HG03175 (cell line): ENCODE measurements at regions not wholly inside any gene's neighbourhood (a gene's known extent, or its start where the extent isn't known, plus 50 kb on each side); places are given as distances from the start of the nearest gene placed in this dataset.

Experiments
- ATAC-seq: cut with Tn5 transposase; IDR thresholded peaks from one replicate; pipeline ENCODE4 v1.9.1; 2021; ENCODE audit warnings: mild to moderate bottlenecking, moderate library complexity; ENCODE audit not compliant: unreplicated experiment

DNA sequence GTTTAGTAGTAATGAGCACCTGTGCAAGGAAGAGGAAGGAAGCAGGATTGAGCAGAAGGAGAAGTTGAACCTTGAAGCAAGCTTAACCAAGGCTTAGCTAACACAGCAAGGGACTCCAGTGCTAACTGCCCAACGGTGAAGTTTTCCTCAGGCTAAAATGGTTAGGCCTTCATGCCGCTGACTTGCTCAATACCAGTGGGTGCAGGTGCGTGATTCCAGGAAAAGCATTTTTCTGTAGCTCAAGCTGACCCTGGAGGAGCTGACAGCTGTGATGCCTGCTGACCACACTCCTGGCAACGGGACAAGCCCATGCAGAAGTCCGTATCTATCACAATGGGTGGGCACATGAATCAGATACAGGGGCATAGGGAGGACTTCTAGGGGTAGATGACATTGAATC is 76.5 kb upstream of the FGGY start:
- ATAC-seq, result no peak

DNA sequence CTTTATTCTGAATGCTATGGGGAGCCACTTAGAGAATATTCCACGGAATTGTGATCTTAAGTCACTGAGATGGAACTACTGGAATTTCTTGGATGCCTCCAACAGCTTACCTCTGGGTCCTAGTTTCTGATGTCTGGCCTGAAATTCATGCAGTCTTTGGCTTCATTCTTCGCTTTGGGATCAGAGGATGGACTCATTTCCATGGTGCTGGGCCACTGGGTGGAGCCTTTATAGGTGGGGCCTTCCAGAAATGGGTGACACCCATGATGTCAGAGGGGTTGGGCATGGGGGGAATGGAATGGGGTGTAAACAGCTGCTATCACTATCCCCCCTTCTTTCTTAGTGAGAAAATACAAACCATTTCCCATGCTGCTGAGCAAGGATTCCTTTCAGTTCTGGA is 73.7 kb upstream of the FGGY start:
- ATAC-seq, result no peak

DNA sequence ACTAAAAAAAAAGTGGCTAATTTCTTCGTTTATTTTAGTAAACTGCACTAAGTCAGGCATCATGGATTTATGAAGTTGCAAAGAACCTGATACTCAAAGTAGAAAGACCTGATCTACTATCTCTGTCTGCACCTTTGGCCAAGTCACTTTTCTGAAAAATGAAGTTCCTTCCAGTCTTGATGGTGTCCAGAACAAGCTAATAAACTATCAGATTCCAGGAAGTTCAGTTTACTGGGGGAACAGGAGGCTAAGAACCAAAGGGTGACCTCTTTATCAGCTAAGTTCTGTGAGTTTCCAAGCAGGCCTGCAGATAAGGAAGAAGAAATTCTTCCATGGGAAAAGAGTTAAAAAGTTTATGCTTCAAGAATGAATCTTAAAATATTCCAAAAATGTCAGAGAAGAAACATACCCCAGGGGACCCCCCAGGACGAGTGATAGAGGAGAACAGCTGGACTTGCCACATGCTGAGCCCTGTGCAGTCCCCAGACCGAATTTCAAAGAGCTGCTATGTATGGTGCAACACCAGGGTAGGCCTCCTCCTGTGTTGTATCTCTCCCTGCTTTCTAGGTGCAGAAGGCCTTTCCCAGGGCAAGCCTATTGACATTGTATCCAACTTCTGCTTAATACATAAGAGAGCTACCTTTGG is 72.8 kb upstream of the FGGY start:
- ATAC-seq, result no peak

DNA sequence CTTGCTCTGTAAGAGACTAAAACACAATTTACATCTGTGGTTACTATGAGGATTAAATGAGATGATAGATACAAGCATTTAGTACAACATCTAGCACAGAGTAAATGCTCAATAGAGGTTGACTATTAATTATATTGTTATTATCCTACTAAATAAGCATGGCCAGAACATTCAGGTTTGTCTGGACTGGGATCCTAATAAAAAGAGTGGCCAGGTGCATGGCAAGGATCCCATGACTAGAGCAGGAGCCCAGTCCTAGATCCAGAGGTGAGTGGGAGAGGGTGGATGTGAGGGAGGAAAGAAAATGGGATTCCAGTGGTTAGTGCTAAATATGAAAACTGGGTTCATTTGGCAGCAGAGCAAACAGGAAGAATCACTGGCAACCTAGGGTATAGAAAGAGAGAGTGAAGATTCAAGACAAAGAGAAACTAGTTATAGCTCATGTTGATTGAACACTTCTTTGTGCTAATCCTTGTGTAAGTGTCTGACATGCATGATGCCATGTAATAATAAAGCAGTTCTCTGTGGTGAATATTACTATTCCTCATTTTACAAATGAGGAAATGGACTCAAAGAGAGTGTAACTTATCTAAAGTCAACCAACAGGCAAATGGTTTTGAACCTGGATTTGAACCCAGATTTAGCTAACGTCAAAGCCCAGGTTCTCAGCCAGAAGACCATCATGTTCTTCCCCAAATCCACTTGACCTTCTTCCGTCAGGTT is 71.1 kb upstream of the FGGY start:
- ATAC-seq, result no peak

DNA sequence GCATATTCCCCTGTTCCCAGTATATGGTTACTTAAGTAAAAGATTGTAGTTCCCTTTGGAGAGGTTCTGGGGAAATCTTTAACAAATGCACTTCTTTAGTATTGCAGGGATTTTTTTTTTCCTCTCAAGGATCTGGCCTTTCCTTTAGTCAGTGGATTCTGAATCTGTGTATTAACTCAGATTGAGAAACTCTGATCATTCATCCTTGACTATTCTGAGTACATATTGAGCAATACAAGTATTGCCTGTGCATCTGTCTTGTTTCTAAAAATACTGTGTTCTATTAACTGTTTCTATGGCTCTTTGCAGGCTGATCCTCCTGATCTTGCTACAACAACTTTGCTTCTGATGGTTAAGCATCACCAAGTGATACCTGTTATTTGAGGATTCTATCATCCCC is 67.8 kb upstream of the FGGY start:
- ATAC-seq, result no peak

DNA sequence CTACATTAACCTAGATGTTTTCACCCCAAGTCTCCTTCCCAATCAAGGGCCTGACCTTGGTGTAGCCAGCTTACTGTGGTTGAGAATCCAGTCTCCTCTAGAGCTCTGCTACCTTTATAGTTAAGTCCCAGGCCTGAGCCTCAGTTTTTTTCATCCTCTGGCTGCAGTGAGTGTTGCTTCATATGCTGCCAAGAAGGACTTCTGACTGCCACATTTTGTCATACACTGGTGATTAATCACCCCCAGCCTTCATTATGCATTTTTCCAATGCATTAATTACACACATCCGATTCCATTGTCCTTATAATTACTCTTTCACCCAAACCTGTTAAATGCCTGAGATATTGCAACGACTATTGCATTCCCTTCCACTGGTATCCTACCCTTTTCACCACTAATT is 66.3 kb upstream of the FGGY start:
- no peak for ATAC-seq

DNA sequence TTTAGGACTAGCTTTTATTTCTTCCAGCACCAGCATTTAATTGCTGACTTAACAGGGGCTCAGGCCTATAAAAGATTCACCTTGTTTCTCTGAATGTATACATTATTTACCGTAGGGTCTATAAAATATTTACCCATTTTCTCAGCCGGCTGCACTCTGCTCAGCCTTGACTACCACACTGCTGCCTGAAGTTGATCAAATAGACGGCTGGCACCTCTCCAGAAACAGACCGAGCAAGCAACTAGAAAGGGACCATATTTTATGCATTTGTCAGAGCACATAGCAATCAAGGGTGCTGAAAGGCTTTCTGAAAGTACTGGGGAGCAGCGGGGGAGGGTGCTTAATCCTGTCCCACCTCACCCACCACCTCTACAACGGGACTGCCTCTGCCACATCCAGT is 64.7 kb upstream of the FGGY start:
- ATAC-seq, result no peak

DNA sequence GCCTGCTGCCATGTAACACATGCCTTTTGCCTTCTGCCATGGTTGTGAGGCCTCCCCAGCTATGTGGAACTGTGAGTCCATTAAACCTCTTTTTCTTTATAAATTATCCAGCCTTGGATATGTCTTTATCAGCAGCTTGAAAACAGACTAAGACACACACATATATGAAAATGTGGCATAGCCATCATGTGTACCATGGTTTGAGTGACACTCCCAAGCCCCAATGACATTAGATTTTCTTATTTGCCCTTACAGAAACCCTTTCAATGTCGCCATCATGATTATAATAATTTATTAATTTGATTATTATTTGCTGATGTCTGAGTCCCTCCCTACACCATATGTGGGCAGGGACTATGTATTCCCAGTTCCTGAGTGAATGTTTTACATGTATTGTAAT is 63.5 kb upstream of the FGGY start:
- ATAC-seq, result no peak

DNA sequence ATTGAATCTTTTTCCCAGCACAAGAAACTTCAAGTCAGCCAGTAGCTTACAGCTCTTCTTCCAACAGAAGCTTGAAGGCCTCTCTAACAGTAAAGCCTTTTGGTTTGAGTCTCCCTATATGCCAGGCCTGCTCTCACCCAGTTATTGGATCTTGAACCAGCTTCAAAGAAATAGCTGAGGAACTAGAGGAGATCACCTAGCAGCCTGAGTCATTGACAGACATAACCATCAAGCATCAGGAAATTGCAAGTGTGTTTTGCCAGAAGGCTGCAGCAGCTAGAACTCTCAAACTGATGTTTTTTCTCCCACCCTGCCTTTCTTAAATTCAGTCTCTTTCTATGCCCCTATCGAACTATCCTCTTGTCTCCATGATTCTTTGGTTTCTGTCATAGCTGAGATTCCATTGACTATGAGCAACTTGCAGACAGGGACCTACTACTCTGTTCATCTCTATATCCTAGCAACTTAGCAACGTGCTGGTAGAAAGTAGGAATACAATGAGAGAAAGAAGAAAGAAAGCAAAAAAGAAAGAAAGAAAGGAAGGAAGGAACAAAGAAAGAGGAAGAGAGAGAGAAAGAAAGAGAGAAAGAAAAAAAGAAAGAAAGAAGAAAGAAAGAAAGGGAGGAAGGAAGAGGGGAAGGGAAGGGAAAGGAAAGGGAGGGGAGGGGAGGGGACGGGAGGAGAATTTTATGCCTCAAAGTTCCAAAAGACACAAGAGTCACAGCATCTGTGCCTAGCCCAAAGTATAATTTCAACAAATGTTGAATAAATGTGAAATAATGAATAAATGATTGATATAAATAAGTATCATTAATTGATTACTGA is 60.0 kb upstream of the FGGY start:
- ATAC-seq, result no peak

DNA sequence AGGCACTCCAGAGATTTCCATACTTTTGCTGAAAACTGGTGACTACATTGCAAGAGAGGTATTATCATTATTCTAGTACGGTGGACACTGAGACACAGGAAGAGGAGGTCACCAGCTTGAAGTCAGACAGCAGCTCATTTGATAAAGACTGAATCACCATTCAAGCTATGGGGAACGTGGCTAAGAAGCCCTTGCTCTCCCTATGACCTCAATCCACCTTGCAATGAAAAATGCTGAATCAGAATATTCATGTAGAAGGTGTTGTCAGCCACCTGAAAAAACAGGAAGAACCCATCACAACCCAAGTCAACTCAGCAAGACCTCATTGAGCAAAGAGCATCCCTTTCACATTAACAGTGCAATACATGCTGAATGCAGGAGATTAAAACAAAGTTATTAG is 59.0 kb upstream of the FGGY start:
- ATAC-seq, result no peak

DNA sequence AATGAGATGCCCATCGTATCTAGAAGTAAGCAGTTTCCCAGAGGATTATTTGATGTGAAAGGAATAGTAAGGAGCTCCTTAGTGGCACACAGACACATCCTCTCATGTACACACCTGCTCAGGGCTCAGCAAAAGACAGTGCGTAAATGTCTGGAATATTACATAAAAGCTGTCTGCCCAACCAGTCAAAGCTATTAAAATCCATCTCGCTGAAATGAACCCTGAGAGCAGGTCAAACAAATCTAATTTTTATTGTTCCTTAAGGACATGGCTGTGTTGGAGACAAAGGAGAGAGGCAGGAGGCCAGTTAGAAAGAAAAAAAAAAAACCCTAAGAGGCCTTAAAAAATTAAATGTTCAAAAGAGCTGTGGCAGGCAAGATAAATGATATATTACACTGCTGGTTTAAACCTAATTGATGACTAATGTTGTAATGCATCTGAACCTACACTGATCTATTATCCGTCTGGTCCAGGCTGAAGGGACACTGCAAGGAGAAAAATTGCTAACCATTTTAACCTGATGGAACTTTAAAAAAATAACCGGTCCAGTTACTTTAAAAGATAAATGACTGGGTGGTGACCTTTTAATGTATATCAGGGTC is 58.5 kb upstream of the FGGY start:
- ATAC-seq, result no peak

DNA sequence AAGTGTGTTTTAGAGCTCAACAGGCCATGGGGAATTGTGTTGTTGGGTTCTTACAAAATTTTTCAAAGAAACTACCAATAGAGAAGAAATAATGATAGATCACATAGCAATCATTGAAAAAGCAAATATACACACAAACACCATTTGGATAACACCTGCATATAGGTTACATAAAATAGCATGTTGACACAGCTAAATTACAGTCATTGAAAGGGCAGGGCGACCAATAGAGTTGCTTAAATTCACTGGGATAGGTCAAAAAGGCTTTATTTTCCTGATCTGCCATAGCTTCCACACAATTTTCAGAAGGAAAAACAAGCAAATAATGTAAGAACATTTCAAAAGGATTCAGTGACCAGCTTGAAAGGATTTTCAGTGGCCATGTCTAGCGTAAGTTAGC is 57.9 kb upstream of the FGGY start:
- no peak for ATAC-seq

DNA sequence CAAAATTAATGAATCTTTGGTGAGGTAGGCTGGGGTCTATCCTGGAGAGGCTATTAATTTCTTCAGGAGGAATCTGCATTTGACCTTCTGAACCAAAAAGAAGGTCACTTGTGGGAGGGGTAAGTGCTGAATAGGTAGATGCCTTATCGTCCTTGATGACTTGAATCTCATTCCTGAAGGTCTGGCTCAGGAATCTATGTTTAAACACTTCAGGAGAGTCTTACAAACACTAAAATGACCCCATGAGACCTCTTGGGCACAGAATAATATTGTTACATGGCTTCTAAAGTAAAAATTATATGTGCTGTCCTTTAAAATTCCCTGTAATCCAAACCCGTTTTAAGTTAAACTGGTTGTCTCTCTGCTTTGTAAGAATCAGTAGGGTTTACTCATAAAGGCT is 55.0 kb upstream of the FGGY start:
- ATAC-seq, result no peak

DNA sequence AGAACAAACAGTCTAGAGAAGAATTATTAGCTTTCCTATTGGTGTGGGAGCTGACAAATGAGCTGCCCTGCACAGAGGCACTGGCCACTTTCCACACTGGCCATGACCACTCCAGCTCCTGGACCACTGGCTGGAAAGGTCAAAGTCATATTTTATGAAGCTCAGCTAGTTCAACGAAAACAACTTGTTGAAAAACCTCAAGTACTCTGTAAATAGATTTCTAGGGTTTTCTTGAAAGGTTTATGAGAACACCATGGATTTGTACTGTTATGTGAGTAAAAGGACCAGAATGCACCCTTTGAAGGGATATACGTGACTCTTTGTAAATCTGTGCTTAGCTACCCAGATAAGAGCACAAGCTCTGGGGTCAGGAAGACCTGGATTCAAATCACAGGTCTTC is 54.5 kb upstream of the FGGY start:
- ATAC-seq, result no peak

DNA sequence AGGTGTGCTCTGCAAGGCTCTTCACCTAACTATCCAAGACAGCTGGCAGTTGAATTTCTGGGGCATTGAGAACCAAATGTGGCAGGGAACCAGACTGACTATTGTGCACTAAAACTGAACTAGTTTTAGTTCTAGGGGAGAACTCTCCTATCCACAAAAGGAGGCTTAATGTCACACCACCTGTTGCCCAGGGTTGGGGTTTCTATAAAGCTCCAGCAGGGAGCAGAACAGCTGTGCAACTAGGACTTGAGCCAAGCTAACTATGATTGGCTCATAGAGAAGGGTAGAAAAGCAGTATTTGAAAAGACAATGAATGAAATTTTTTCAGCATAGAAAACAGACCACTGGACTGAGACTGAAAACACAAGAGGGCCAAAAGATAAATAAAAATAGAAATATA is 53.3 kb upstream of the FGGY start:
- no peak for ATAC-seq

DNA sequence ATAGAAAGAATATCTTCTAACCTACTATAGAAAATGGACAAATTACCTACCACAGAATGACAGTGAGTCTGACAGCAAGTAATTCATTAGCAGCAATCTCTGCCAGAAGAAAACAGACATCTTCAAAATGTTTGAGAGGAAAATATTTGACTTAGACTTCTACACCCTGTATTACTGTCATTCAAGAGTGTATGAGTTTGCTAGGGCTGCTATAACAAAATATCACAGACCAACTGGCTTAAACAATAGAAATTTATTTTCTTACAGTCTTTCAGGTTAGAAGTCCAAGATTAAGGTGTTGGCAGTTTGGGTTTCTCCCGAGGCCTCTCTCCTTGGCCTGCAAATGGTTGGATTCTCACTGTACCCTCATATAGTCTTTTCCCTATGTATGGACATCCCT is 52.9 kb upstream of the FGGY start:
- no peak for ATAC-seq

DNA sequence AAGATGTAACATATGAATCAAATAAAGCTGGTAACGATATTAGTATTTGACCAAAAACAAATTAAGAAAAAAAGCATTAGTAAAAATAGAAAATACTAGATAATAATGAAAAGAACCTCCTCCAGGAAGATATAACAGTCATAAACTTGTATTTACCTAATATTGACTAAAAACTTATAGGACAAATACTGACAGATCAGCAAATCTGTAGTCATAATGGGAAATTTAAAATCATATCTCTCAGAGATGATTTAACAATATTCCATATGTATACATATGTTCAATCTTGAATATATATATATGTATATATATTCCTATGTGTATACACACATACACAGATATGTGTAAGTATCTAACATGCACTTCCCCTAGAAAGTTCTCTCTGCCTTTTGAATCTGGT is 52.0 kb upstream of the FGGY start:
- ATAC-seq, result no peak
